GM19463 (cell line): ENCODE measurements at regions not wholly inside any gene's neighbourhood (a gene's known extent, or its start where the extent isn't known, plus 50 kb on each side); places are given as distances from the start of the nearest gene placed in this dataset.

Experiments
- ATAC-seq: cut with Tn5 transposase; IDR thresholded peaks from one replicate; pipeline ENCODE4 v1.9.1; 2021; ENCODE audit warnings: mild to moderate bottlenecking, moderate library complexity; ENCODE audit not compliant: unreplicated experiment

- ATAC-seq, result no peak
Observed at GRCh38 chr20:23207826-23208540, 121.9 kb upstream of the CD93 start.

- no peak for ATAC-seq
Observed at GRCh38 chr20:23206995-23207394, 120.9 kb upstream of the CD93 start.

- ATAC-seq, result no peak
Observed at GRCh38 chr20:23206061-23206460, 119.9 kb upstream of the CD93 start.

GRCh38 chr20:23205611-23206041 is 119.5 kb upstream of the CD93 start:
- ATAC-seq, result no peak

GRCh38 chr20:23205211-23205610 is 119.1 kb upstream of the CD93 start:
- no peak for ATAC-seq

GRCh38 chr20:23203951-23204730 is 118.0 kb upstream of the CD93 start:
- ATAC-seq, result no peak

GRCh38 chr20:23203310-23203709 is 117.2 kb upstream of the CD93 start:
- no peak for ATAC-seq

GRCh38 chr20:23201658-23202057 is 115.5 kb upstream of the CD93 start:
- ATAC-seq, result no peak

- no peak for ATAC-seq
Observed at GRCh38 chr20:23200914-23201313, 114.8 kb upstream of the CD93 start.

- no peak for ATAC-seq
Observed at GRCh38 chr20:23200413-23200812, 114.3 kb upstream of the CD93 start.

GRCh38 chr20:23199356-23199755 is 113.2 kb upstream of the CD93 start:
- no peak for ATAC-seq

GRCh38 chr20:23198815-23199214 is 112.7 kb upstream of the CD93 start:
- ATAC-seq, result no peak

GRCh38 chr20:23197836-23198235 is 111.7 kb upstream of the CD93 start:
- ATAC-seq, result no peak

- ATAC-seq, result no peak
Observed at GRCh38 chr20:23195636-23196035, 109.5 kb upstream of the CD93 start.

- no peak for ATAC-seq
Observed at GRCh38 chr20:23193801-23194384, 107.8 kb upstream of the CD93 start.

GRCh38 chr20:23192469-23192868 is 106.3 kb upstream of the CD93 start:
- no peak for ATAC-seq

GRCh38 chr20:23190557-23190956 is 104.4 kb upstream of the CD93 start:
- no peak for ATAC-seq

- ATAC-seq, result no peak
Observed at GRCh38 chr20:23189854-23190253, 103.7 kb upstream of the CD93 start.

GRCh38 chr20:23189341-23189740 is 103.2 kb upstream of the CD93 start:
- no peak for ATAC-seq

GRCh38 chr20:23188377-23189169 is 102.4 kb upstream of the CD93 start:
- no peak for ATAC-seq

GRCh38 chr20:23187751-23188150 is 101.6 kb upstream of the CD93 start:
- no peak for ATAC-seq
